UCSD-AML1 (cell line): ENCODE measurements at regions not wholly inside any gene's neighbourhood (a gene's known extent, or its start where the extent isn't known, plus 50 kb on each side); places are given as distances from the start of the nearest gene placed in this dataset.
"Not testable (repeated sequence)": the region's sequence is repeated elsewhere in the genome, so short reads cannot be mapped to it uniquely, and the experiment has no call there.

Source experiments
- DNase-seq: peaks from one replicate; lab custom pipeline; 2025; ENCODE audit not compliant: unreplicated experiment; lab: John Stamatoyannopoulos, UW

GRCh38 chr21:27382404-27382803 lies 415.5 kb upstream of the ADAMTS5 start:
- DNase-seq: no peak

DNA sequence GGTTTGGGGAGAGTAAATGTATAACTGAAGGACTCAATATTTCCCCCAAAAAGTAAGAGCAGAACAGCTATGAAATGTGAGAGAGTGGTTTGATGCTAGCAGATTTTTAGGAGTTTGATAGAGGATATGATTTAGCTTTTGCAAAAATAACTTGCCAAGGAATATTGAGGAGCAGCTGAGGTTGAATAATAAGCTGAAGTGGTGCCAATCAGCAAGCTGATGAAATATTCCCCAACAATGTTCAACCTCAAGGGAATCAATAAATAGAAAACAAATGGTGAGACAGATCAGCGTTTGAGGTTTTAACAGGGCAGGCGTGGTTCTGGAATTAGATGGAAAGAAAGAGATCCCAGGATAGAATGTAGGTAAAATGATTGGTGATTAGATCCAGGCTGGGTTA lies 413.4 kb upstream of the ADAMTS5 start:
- no peak for DNase-seq

GRCh38 chr21:27379354-27379753 lies 412.5 kb upstream of the ADAMTS5 start:
- no peak for DNase-seq

GRCh38 chr21:27372381-27372780 lies 405.5 kb upstream of the ADAMTS5 start:
- no peak for DNase-seq

GRCh38 chr21:27371975-27372331 lies 405.1 kb upstream of the ADAMTS5 start:
- no peak for DNase-seq

- DNase-seq: no peak
Measured at GRCh38 chr21:27371115-27371974, 404.5 kb upstream of the ADAMTS5 start.

- DNase-seq: no peak
Measured at GRCh38 chr21:27369978-27370571, 403.2 kb upstream of the ADAMTS5 start.

DNA sequence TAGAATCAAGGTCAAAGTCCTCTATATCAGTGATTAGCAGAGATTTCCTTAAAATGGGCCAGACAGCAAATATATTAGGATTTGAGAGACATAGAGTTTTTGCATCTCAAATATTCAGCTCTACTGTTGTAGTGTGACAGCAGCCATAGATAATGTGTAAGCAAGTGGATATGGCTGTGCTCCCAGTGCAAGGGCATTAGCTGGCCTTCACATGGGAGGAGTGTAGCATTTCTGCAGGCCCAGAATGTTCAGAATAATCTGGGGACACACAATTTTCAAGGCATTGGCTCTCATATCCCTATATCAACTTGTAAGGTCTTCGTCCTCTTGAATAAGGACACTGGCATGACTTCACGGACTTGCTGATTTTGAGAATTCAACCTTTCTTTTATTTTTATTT lies 402.3 kb upstream of the ADAMTS5 start:
- no peak for DNase-seq

- no peak for DNase-seq
Measured at GRCh38 chr21:27366646-27367235, 399.9 kb upstream of the ADAMTS5 start.

DNA sequence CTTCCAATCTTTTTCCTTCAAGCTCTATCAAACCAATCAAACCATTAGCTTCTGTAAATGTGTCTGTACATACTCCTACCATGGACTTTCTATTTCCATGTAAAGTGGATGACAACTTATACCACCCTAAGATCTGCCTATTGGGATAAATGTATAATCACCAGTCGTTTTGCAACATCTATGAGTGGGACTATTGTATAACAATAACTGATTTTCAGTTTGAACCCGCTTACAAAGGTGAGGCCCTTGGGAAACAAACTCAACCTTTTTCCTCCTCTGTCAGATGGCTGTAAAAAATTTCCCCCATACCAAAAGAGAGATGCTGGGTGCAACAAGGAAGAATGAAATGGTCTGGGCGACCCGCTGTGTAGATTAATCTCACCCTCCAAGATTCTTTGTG lies 399.1 kb upstream of the ADAMTS5 start:
- no peak for DNase-seq

DNA sequence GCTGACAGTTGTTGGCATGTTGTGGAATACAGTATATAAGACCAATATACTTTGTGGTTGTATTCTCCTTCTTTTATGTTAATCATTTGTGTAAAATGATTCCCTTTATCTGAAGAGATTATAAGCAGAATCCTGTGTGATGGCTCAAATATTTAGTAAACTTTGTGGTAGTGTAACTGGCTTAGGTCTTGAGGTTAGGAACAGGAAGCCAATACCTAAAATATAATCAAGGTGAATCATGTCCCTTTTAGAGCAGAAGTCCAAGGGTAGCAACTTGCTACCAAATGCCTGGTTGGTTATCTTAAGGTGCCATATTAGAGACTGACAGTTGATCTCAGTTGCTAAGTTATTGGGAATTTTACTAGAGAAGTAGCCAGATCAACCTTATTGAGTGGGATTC lies 398.5 kb upstream of the ADAMTS5 start:
- DNase-seq: no peak

GRCh38 chr21:27363719-27364477 lies 397.0 kb upstream of the ADAMTS5 start:
- DNase-seq: no peak

DNA sequence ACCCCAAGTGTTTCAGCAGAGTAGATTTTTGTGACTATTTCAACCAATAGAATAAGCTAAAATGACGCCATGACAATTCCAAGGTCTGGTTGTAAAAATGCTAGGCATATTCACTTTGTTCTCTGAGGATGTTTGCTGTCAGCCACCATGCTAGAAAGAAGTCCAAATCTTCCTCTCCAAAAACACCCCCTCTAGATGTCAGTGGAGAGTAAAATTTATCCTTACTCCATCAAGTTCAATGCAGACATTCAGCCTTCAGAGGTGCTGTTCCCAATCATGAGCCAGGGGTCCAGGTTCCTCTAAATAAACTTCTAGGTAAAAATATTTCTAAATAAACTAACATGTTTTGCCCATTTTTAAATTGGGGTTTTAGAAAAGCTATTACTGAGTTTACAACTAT lies 395.4 kb upstream of the ADAMTS5 start:
- DNase-seq: no peak

DNA sequence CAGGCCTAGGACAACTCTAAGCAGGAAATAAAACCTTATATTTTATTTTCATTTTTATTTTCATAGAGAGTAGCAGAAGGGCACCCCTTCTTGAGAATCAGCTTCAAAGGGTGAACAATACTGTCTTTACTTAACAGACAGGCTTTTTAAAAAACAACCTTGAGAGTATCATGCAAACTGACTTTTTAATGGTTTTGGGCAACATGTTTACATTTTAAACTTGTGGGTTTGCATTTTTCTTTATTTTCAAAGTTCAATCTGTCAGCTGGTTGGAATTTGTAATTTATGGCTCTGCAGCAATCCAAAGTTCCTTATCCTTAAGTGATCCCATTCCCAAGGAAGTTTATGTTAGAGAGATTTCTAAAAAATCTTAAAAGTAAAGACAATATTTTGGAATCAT lies 392.3 kb upstream of the ADAMTS5 start:
- no peak for DNase-seq

- DNase-seq: no peak
Measured at GRCh38 chr21:27352885-27353284, 386.0 kb upstream of the ADAMTS5 start.

DNA sequence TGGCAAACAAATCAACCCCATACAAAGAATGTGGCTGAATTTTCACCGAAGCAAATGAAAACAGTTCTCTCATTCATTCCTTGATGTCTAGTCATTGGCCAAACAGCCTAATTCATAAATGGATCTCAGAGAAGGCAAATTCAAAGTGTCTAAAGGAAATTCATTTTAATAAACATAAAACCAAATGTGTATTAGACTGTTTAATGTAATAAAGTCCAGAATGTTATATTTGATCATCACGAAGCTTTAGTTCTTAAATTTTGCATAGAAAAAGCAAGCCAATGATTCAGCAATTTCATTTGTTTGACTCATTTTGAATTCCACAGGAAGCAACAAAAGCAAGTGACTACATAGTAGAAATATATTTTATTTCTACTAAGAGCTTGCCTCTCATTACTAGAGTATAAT lies 379.2 kb upstream of the ADAMTS5 start:
- DNase-seq: no peak

DNA sequence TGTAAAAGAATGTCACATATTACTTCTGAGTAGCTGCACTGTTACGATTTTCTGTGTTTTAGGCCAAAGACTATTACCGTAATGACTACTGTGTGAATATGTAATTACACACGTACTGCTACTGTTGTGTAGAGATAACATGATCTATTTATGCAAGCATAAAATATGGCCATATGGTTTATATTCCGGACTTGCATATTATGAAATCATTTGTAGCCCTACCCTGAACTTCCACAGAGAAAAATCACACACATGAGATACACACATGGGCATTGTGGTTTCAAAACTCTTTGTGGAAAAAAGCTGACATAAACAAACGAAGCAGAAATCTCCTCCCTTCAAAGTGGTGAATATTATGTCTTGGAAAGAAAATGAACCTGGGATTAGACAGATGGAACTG lies 373.0 kb upstream of the ADAMTS5 start:
- no peak for DNase-seq

- not testable (repeated sequence) for DNase-seq
Measured at GRCh38 chr21:27338007-27338406, 371.1 kb upstream of the ADAMTS5 start.

GRCh38 chr21:27333096-27333495 lies 366.2 kb upstream of the ADAMTS5 start:
- no peak for DNase-seq

DNA sequence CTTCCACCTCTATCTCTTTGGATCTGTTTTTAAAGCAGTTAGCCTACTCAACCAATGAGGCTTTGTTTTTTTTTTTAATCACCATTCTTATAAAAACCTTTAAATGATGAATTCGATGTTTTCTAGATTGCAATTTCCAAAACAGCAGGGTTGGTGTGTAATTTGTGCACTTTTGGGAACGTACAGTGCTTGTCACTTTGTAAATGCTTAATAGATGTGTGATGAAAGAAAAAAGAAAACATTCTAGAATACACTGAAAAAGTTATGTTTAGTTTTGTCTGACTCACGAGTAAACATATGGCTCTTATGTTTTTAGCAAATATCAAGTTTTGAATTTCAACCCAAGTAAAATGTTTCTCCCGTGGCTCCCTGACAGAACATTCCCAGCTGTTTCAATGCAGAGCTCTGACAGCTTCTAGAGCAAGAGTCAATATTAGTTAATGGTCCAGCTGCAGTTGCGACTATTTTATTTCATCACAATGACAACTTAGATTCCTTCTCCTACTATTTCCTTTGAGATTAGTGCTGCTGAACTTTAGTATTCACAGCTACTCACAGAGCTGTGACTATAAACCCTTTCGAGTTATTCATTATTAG lies 362.5 kb upstream of the ADAMTS5 start:
- no peak for DNase-seq

GRCh38 chr21:27326301-27326700 lies 359.4 kb upstream of the ADAMTS5 start:
- no peak for DNase-seq
